ENCODE measurements at regions not wholly inside any gene's neighbourhood (a gene's known extent, or its start where the extent isn't known, plus 50 kb on each side); places are given as distances from the start of the nearest gene placed in this dataset.

GRCh38 chr2:14828223-14828622 is 195.7 kb downstream of the LRATD1 start:
- CTCF ChIA-PET (ENCODE audit: partially characterized antibody): no interaction called here
- H3K23ac ChIP-seq (ENCODE audit: insufficient read length): no peak overlapping the region
- no peaks in the 10 kb centered on the region for H3K36me3 ChIP-seq (ENCODE audit: control insufficient read depth in 2 of 4, insufficient read depth in 4 of 4, low read length in 3 of 4)
- TF ChIP-seq CREB1 (IDR thresholded peaks at IDR 0.05) (no peak), YY1 (IDR thresholded peaks at IDR 0.05; ENCODE audit: low read depth, low read length) (no peak), POLR2A (IDR thresholded peaks at IDR 0.05; ENCODE audit: control extremely low read depth in 1 of 2, low read depth in 2 of 2, low read length in 2 of 2) (no peak), SRF (IDR thresholded peaks at IDR 0.05; ENCODE audit: low read depth, low read length) (no peak)
- H2AK5ac ChIP-seq (ENCODE audit: low read depth, low read length): no peak overlapping the region
- H3K14ac ChIP-seq (ENCODE audit: insufficient read length): no peak overlapping the region
- no peak overlapping the region for H3K9ac ChIP-seq (replicated peaks in 1 of 4; ENCODE audit: extremely low read depth in 1 of 4, low read depth in 3 of 4, low read length in 3 of 4)
- POLR2A ChIA-PET (ENCODE audit: partially characterized antibody): no interaction called here
- H3K27me3 ChIP-seq (replicated peaks in 1 of 4; ENCODE audit: control insufficient read depth in 3 of 4, extremely low read depth in 1 of 4, insufficient read depth in 3 of 4, low read length in 3 of 4): no peaks in the 10 kb centered on the region; a peak in 1 of 7 replicates
- no peak overlapping the region for H2BK15ac ChIP-seq (ENCODE audit: low read length)
- no peaks in the 10 kb centered on the region for H4K20me1 ChIP-seq (replicated peaks in 1 of 2; ENCODE audit: control insufficient read depth in 1 of 2, insufficient read depth in 2 of 2, low read length in 2 of 2)
- H2BK5ac ChIP-seq (ENCODE audit: low read depth, low read length): no peak overlapping the region
- H3K4me1 ChIP-seq (replicated peaks in 1 of 4; ENCODE audit: control insufficient read depth in 3 of 4, insufficient read depth in 4 of 4, low read length in 3 of 4): no peaks in the 10 kb centered on the region
- H3K9me3 ChIP-seq (ENCODE audit: insufficient read depth in 2 of 2, low read depth in 1 of 2, low read length in 1 of 2): no peaks in the 10 kb centered on the region
- no peak for FAIRE-seq
- H2BK20ac ChIP-seq (ENCODE audit: low read length): no peak overlapping the region
- no peaks in the 10 kb centered on the region for H3K79me2 ChIP-seq (ENCODE audit: control insufficient read depth in 1 of 2, insufficient read depth in 2 of 2, low read length in 2 of 2)
- no peak overlapping the region for H3K4ac ChIP-seq (replicated peaks; ENCODE audit: insufficient read length, low read depth, low read length)
- no peak overlapping the region for H2AFZ ChIP-seq (ENCODE audit: low read length)
- 39% methylated on average over 1 of the region's 1 CpG; no CpG with 5 or more reads in 1 of the 2 experiments for WGBS, 2 experiments (ENCODE audit: extremely low coverage in 1 of 2, insufficient coverage in 1 of 2, insufficient read length in 1 of 2, insufficient replicate concordance in 2 of 2, low coverage in 1 of 2, low lambda C conversion rate in 2 of 2, missing lambda C conversion rate in 1 of 2)
- H2BK12ac ChIP-seq (ENCODE audit: low read depth, low read length): no peak overlapping the region
- no peaks in the 10 kb centered on the region for H3K79me1 ChIP-seq (ENCODE audit: low read depth, low read length)
- H3K23me2 ChIP-seq (ENCODE audit: low read depth, low read length): no peaks in the 10 kb centered on the region
- no peak overlapping the region for H4K8ac ChIP-seq (ENCODE audit: extremely low read depth, insufficient read depth, low read length)
- no peak for DNase-seq (ENCODE audit: low read depth in 1 of 2, low spot score in 2 of 2)
- H3K56ac ChIP-seq (replicated peaks; ENCODE audit: insufficient read length, low read depth, low read length): no peak overlapping the region
- H3K18ac ChIP-seq (ENCODE audit: extremely low read depth, low read length): no peak overlapping the region
- H2BK120ac ChIP-seq (replicated peaks; ENCODE audit: low read depth, low read length): no peak overlapping the region
- H4K5ac ChIP-seq (ENCODE audit: insufficient read length, low read depth, low read length): no peak overlapping the region
- no peak overlapping the region for H4K91ac ChIP-seq (replicated peaks; ENCODE audit: insufficient read length, low read length)
- no peak overlapping the region for H3K27ac ChIP-seq (ENCODE audit: low read depth, low read length)
- no peak overlapping the region for H3K4me3 ChIP-seq (ENCODE audit: extremely low read depth in 1 of 4, insufficient read depth in 2 of 4, low read depth in 3 of 4, low read length in 4 of 4)
- no peak overlapping the region for H3K4me2 ChIP-seq (ENCODE audit: insufficient read depth in 1 of 2, low read depth in 2 of 2, low read length in 2 of 2)
